HEK293 (cell line): ENCODE measurements at regions not wholly inside any gene's neighbourhood (a gene's known extent, or its start where the extent isn't known, plus 50 kb on each side); places are given as distances from the start of the nearest gene placed in this dataset.

Experiments used
- CTCF ChIA-PET: fragments of 350-600 bp; formaldehyde crosslinking; extraction: SDS; loops from one replicate; lab custom pipeline; 2021; ENCODE audit warnings: antibody characterized with exemption; lab: Yijun Ruan, JAX
- POLR2A ChIA-PET: fragments of 300-600 bp; formaldehyde crosslinking; extraction: SDS; loops from one replicate; lab custom pipeline; 2020; ENCODE audit warnings: antibody characterized with exemption, inconsistent platforms; lab: Yijun Ruan, JAX
- H3K27ac ChIP-seq: fragments of 200-500 bp; sonication (Bioruptor generic); 2 replicates; pipeline ENCODE4 v1.5.1; 2014; ENCODE audit warnings: low read depth, low read length, control low read depth, inconsistent platforms; ENCODE audit errors: extremely low read depth
- H3K36me3 ChIP-seq, 2 experiments: fragments of 200-500 bp in 1 of 2; sonication (Bioruptor generic) in 1 of 2; 1 replicate in 1 of 2; 2 replicates in 1 of 2; pipeline ENCODE4 v1.5.1; 2014 to 2017; ENCODE audit warnings: inconsistent platforms in 2 of 2, low read length in 2 of 2; ENCODE audit not compliant: control insufficient read depth in 2 of 2, insufficient read depth in 1 of 2
- H3K4me1 ChIP-seq: fragments of 200-500 bp; sonication (Bioruptor generic); 2 replicates; pipeline ENCODE4 v1.5.1; 2014; ENCODE audit warnings: mild to moderate bottlenecking, low read length, inconsistent platforms; ENCODE audit not compliant: control insufficient read depth, insufficient read depth
- H3K4me3 ChIP-seq: 2 replicates; pipeline ENCODE4 v1.5.1; 2011; ENCODE audit warnings: low read depth, mild to moderate bottlenecking, control low read depth, low read length, moderate library complexity
- H3K9me3 ChIP-seq: fragments of 200-500 bp; sonication (Bioruptor generic); 2 replicates; pipeline ENCODE4 v1.5.1; 2014; ENCODE audit warnings: low read depth, low read length, inconsistent platforms; ENCODE audit not compliant: control insufficient read depth, insufficient read depth
- AEBP2 ChIP-seq: fragments of 450-650 bp; formaldehyde crosslinking; IDR thresholded peaks from 2 replicates; pipeline ENCODE4 v1.5.1; 2016; ENCODE audit warnings: missing biosample characterization, missing genetic modification characterization, borderline replicate concordance
- GLIS1 ChIP-seq: fragments of 450-650 bp; formaldehyde crosslinking; IDR thresholded peaks from 2 replicates; pipeline ENCODE4 v1.5.1; 2016; ENCODE audit warnings: missing biosample characterization, missing genetic modification characterization
- INSM2 ChIP-seq: fragments of 450-650 bp; formaldehyde crosslinking; IDR thresholded peaks from 2 replicates; pipeline ENCODE4 v1.5.1; 2016; ENCODE audit warnings: missing biosample characterization, missing genetic modification characterization
- KLF1 ChIP-seq: fragments of 450-650 bp; formaldehyde crosslinking; IDR thresholded peaks from 2 replicates; pipeline ENCODE4 v1.5.1; 2016; ENCODE audit warnings: missing biosample characterization, missing genetic modification characterization
- MEIS1 ChIP-seq: sonication (generic); formaldehyde crosslinking; IDR thresholded peaks from 2 replicates; pipeline ENCODE4 v1.8.1; 2022; ENCODE audit warnings: missing genetic modification reagents, mild to moderate bottlenecking, borderline replicate concordance
- TRIM28 ChIP-seq: IDR thresholded peaks from 2 replicates; pipeline ENCODE4 v1.6.1; 2011; ENCODE audit warnings: low read length, control low read depth, borderline replicate concordance
- ZBTB49 ChIP-seq: fragments of 450-650 bp; formaldehyde crosslinking; IDR thresholded peaks from 2 replicates; pipeline ENCODE4 v1.5.1; 2016; ENCODE audit warnings: missing biosample characterization, missing genetic modification characterization, low read depth
- ZFP37 ChIP-seq: fragments of 450-650 bp; formaldehyde crosslinking; IDR thresholded peaks from 2 replicates; pipeline ENCODE4 v1.5.1; 2016; ENCODE audit warnings: missing biosample characterization, missing genetic modification characterization
- ZNF132 ChIP-seq: fragments of 450-650 bp; formaldehyde crosslinking; IDR thresholded peaks from 2 replicates; pipeline ENCODE4 v1.5.1; 2017; ENCODE audit warnings: missing biosample characterization, missing genetic modification characterization, borderline replicate concordance
- ZNF138 ChIP-seq: fragments of 450-650 bp; formaldehyde crosslinking; IDR thresholded peaks from 2 replicates; pipeline ENCODE4 v1.5.1; 2016; ENCODE audit warnings: missing biosample characterization, missing genetic modification characterization, borderline replicate concordance
- ZNF24 ChIP-seq: fragments of 450-650 bp; formaldehyde crosslinking; IDR thresholded peaks from 2 replicates; pipeline ENCODE4 v1.5.1; 2016; ENCODE audit warnings: missing biosample characterization, missing genetic modification characterization
- ZNF280D ChIP-seq: fragments of 450-650 bp; formaldehyde crosslinking; IDR thresholded peaks from 2 replicates; pipeline ENCODE4 v1.5.1; 2016; ENCODE audit warnings: missing biosample characterization, missing genetic modification characterization
- ZNF311 ChIP-seq: fragments of 450-650 bp; formaldehyde crosslinking; IDR thresholded peaks from 2 replicates; pipeline ENCODE4 v1.5.1; 2017; ENCODE audit warnings: missing biosample characterization, missing genetic modification characterization, borderline replicate concordance
- ZNF354C ChIP-seq: fragments of 450-650 bp; formaldehyde crosslinking; IDR thresholded peaks from 2 replicates; pipeline ENCODE4 v1.5.1; 2016; ENCODE audit warnings: missing biosample characterization, missing genetic modification characterization, low read depth, borderline replicate concordance
- ZNF416 ChIP-seq: fragments of 450-650 bp; formaldehyde crosslinking; IDR thresholded peaks from 2 replicates; pipeline ENCODE4 v1.5.1; 2016; ENCODE audit warnings: missing biosample characterization, missing genetic modification characterization
- ZNF514 ChIP-seq: fragments of 450-650 bp; formaldehyde crosslinking; IDR thresholded peaks from 2 replicates; pipeline ENCODE4 v1.5.1; 2016; ENCODE audit warnings: missing biosample characterization, missing genetic modification characterization
- ZNF544 ChIP-seq: fragments of 450-650 bp; formaldehyde crosslinking; IDR thresholded peaks from 2 replicates; pipeline ENCODE4 v1.5.0; 2017; ENCODE audit warnings: missing biosample characterization, missing genetic modification characterization
- ZNF548 ChIP-seq: fragments of 450-650 bp; formaldehyde crosslinking; IDR thresholded peaks from 2 replicates; pipeline ENCODE4 v1.5.1; 2016; ENCODE audit warnings: missing biosample characterization, missing genetic modification characterization
- ZNF629 ChIP-seq: fragments of 450-650 bp; formaldehyde crosslinking; IDR thresholded peaks from 2 replicates; pipeline ENCODE4 v1.5.1; 2017; ENCODE audit warnings: missing biosample characterization, missing genetic modification characterization
- ZNF704 ChIP-seq: fragments of 450-650 bp; formaldehyde crosslinking; IDR thresholded peaks from 2 replicates; pipeline ENCODE4 v1.5.1; 2016; ENCODE audit warnings: missing biosample characterization, missing genetic modification characterization
- ZNF707 ChIP-seq: fragments of 450-650 bp; formaldehyde crosslinking; IDR thresholded peaks from 2 replicates; pipeline ENCODE4 v1.5.1; 2016; ENCODE audit warnings: missing biosample characterization, missing genetic modification characterization
- ZNF792 ChIP-seq: fragments of 450-650 bp; formaldehyde crosslinking; IDR thresholded peaks from 2 replicates; pipeline ENCODE4 v1.5.1; 2016; ENCODE audit warnings: missing biosample characterization, missing genetic modification characterization
- TF ChIP-seq, protein P1 (sequence below): fragments of 450-650 bp; formaldehyde crosslinking; IDR thresholded peaks from 2 replicates; pipeline ENCODE4 v1.5.1; 2016; ENCODE audit warnings: missing biosample characterization, missing genetic modification characterization

DNA sequence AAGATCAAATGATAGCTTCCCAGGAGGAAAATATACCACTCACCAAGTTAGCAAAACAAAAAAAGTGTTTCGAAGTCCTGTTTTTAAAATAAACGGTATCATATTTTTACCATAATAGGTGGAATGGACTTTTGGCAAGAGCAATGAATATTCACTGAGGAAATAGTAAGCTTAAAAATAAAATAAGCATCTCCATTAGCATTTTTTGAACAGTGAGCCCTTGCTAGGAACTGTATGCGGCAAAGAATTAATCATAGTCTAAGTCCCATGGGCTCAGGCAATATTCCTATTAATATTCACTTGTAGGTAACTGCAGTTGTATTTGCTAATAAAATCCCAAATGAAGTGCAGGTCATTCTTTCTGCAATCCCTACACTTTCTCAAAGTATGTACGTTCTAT lies 191.7 kb upstream of the GABRA2 start:
- no peaks in the 10 kb centered on the region for H3K9me3 ChIP-seq
- CTCF ChIA-PET, result no interaction called here
- TF ChIP-seq ZNF792 (tag by site-specific recombination) (no peak), ZFP37 (tag by site-specific recombination) (no peak), ZNF24 (no peak), AEBP2 (tag by site-specific recombination) (no peak), ZNF707 (tag by site-specific recombination) (no peak), ZNF548 (tag by site-specific recombination) (no peak), TRIM28 (no peak), ZNF311 (no peak), INSM2 (no peak), MEIS1 (CRISPR knock-in tag) (no peak), KLF1 (tag by site-specific recombination) (no peak), ZNF280D (no peak), ZNF514 (no peak), ZNF704 (tag by site-specific recombination) (no peak)
- TF ChIP-seq, protein P1, sequence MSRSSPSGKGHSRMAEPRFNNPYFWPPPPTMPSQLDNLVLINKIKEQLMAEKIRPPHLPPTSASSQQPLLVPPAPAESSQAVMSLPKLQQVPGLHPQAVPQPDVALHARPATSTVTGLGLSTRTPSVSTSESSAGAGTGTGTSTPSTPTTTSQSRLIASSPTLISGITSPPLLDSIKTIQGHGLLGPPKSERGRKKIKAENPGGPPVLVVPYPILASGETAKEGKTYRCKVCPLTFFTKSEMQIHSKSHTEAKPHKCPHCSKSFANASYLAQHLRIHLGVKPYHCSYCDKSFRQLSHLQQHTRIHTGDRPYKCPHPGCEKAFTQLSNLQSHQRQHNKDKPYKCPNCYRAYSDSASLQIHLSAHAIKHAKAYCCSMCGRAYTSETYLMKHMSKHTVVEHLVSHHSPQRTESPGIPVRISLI (tag by site-specific recombination), result no peak
- no peaks in the 10 kb centered on the region for H3K4me1 ChIP-seq
- H3K27ac ChIP-seq, result no peak overlapping the region
- POLR2A ChIA-PET, result no interaction called here
- no peaks in the 10 kb centered on the region for H3K36me3 ChIP-seq
- H3K4me3 ChIP-seq, result no peak overlapping the region

DNA sequence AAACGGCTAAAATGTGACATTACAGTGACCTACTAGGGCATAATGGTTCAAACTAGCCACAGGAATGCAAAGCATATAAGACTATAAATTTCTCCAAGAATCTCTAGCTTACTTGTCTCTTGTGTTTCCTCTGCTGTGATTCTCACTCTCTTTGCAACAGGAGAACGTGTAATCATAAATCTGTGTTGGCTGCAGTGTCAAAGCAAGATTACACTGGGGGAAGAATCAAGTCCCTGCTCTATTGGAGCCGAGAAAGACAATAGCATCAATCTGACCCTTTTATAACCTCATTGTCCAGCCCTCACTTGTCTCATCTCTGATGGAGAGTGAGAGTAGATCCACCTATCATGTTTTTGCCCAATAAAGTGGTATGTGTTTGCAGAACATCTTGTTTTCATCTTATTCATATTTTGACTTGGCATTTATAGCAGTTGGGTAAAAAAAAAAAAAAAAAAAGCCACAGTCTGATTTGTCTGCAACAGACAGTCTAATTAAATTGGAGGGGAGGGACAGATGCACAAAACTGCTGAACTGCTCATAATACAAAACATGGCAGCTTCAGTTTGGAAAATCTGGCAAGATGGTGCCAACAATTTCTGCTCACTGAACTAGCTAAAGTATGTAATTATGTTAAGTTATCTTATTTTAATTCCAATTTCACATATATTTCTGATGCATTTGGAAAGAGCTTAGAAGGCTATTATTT lies 165.0 kb upstream of the GABRA2 start:
- Histone ChIP-seq H3K9me3 (no peaks in the 10 kb centered on the region), H3K36me3 (no peaks in the 10 kb centered on the region), H3K4me1 (no peaks in the 10 kb centered on the region), H3K4me3 (no peak overlapping the region), H3K27ac (no peak overlapping the region)
- POLR2A ChIA-PET, result no interaction called here
- CTCF ChIA-PET, result no interaction called here
- no peak for TF ChIP-seq ZNF354C
- no peak for TF ChIP-seq ZBTB49 (tag by site-specific recombination)
- TF ChIP-seq ZNF132, result no peak
- no peak for TF ChIP-seq ZNF629
- no peak for TF ChIP-seq KLF1 (tag by site-specific recombination)
- no peak for TF ChIP-seq ZNF416 (tag by site-specific recombination)
- TF ChIP-seq ZNF138 (tag by site-specific recombination), result no peak
- no peak for TF ChIP-seq GLIS1
- TF ChIP-seq ZNF544 (tag by site-specific recombination), result no peak
